Adipocyte (in vitro differentiated cells): ENCODE measurements at regions not wholly inside any gene's neighbourhood (a gene's known extent, or its start where the extent isn't known, plus 50 kb on each side); places are given as distances from the start of the nearest gene placed in this dataset.

Source experiments
- DNase-seq: peaks from one replicate; pipeline ENCODE4 v3.0.0-alpha.2; 2015; ENCODE audit warnings: low read depth
- H3K27me3 ChIP-seq: replicated peaks from 2 replicates; pipeline ENCODE4 v1.7.0; 2013; ENCODE audit warnings: mild to moderate bottlenecking, low read length, moderate library complexity; ENCODE audit not compliant: control insufficient read depth, insufficient read depth
- H3K36me3 ChIP-seq: 2 replicates; pipeline ENCODE4 v1.7.0; 2013; ENCODE audit warnings: low read length, mild to moderate bottlenecking, moderate library complexity; ENCODE audit not compliant: control insufficient read depth, insufficient read depth, severe bottlenecking
- H3K4me1 ChIP-seq: 2 replicates; pipeline ENCODE4 v1.7.0; 2013; ENCODE audit warnings: mild to moderate bottlenecking, low read length, moderate library complexity; ENCODE audit not compliant: control insufficient read depth, insufficient read depth
- H3K4me3 ChIP-seq: 2 replicates; pipeline ENCODE4 v1.7.0; 2013; ENCODE audit warnings: mild to moderate bottlenecking, low read length, moderate library complexity
- H3K9ac ChIP-seq: 2 replicates; pipeline ENCODE4 v1.7.0; 2013; ENCODE audit warnings: mild to moderate bottlenecking, low read length, moderate library complexity
- H3K9me3 ChIP-seq: 2 replicates; pipeline ENCODE4 v1.7.0; 2013; ENCODE audit warnings: mild to moderate bottlenecking, low read length, moderate library complexity; ENCODE audit not compliant: control insufficient read depth

GRCh38 chr5:68084396-68084795 is 131.2 kb upstream of the PIK3R1 start:
- no peak overlapping the region for H3K9ac ChIP-seq
- no peak for DNase-seq
- no peaks in the 10 kb centered on the region for H3K36me3 ChIP-seq
- no peaks in the 10 kb centered on the region for H3K27me3 ChIP-seq
- no peaks in the 10 kb centered on the region for H3K9me3 ChIP-seq
- no peak overlapping the region for H3K4me3 ChIP-seq
- peaks cover 39% of the 10 kb centered on the region for H3K4me1 ChIP-seq

GRCh38 chr5:68080282-68081050 is 135.1 kb upstream of the PIK3R1 start:
- Histone ChIP-seq H3K4me3 (no peak overlapping the region), H3K36me3 (no peaks in the 10 kb centered on the region), H3K27me3 (no peaks in the 10 kb centered on the region), H3K9ac (no peak overlapping the region), H3K9me3 (no peaks in the 10 kb centered on the region), H3K4me1 (peaks cover 8% of the 10 kb centered on the region)
- no peak for DNase-seq

- Histone ChIP-seq H3K4me1 (peaks cover 21% of the 10 kb centered on the region), H3K4me3 (no peak overlapping the region), H3K9ac (no peak overlapping the region), H3K36me3 (no peaks in the 10 kb centered on the region), H3K9me3 (no peaks in the 10 kb centered on the region), H3K27me3 (no peaks in the 10 kb centered on the region)
- no peak for DNase-seq
Measured at GRCh38 chr5:68077349-68077894, 138.1 kb upstream of the PIK3R1 start.

- Histone ChIP-seq H3K36me3 (no peaks in the 10 kb centered on the region), H3K27me3 (no peaks in the 10 kb centered on the region), H3K9me3 (no peaks in the 10 kb centered on the region), H3K4me1 (peaks cover 36% of the 10 kb centered on the region), H3K9ac (no peak overlapping the region), H3K4me3 (no peak overlapping the region)
- DNase-seq = no peak
Measured at GRCh38 chr5:68074633-68075032, 140.9 kb upstream of the PIK3R1 start.

GRCh38 chr5:68074048-68074632 is 141.4 kb upstream of the PIK3R1 start:
- DNase-seq = peak; percentile 31
- no peaks in the 10 kb centered on the region for H3K27me3 ChIP-seq
- no peaks in the 10 kb centered on the region for H3K36me3 ChIP-seq
- no peaks in the 10 kb centered on the region for H3K9me3 ChIP-seq
- peaks cover 31% of the 10 kb centered on the region for H3K4me1 ChIP-seq
- no peak overlapping the region for H3K9ac ChIP-seq
- H3K4me3 ChIP-seq = peak overlapping the region; percentile 13

GRCh38 chr5:68071736-68072135 is 143.8 kb upstream of the PIK3R1 start:
- Histone ChIP-seq H3K9ac (peak overlapping the region; percentile 2), H3K9me3 (no peaks in the 10 kb centered on the region), H3K27me3 (no peaks in the 10 kb centered on the region), H3K4me3 (no peak overlapping the region), H3K36me3 (no peaks in the 10 kb centered on the region), H3K4me1 (peaks cover 49% of the 10 kb centered on the region)
- no peak for DNase-seq

- H3K4me3 ChIP-seq = peak overlapping the region; percentile 7
- peak overlapping the region; percentile 11 for H3K9ac ChIP-seq
- DNase-seq = no peak
- no peaks in the 10 kb centered on the region for H3K27me3 ChIP-seq
- H3K4me1 ChIP-seq = peaks cover 52% of the 10 kb centered on the region
- H3K9me3 ChIP-seq = peaks cover under 1% of the 10 kb centered on the region
- no peaks in the 10 kb centered on the region for H3K36me3 ChIP-seq
Measured at GRCh38 chr5:68071282-68071632, 144.3 kb upstream of the PIK3R1 start.

GRCh38 chr5:68070591-68071281 is 144.8 kb upstream of the PIK3R1 start:
- no peaks in the 10 kb centered on the region for H3K36me3 ChIP-seq
- peak overlapping the region; percentile 11 for H3K9ac ChIP-seq
- DNase-seq = no peak
- H3K27me3 ChIP-seq = no peaks in the 10 kb centered on the region
- H3K4me1 ChIP-seq = peaks cover 52% of the 10 kb centered on the region
- H3K4me3 ChIP-seq = peak overlapping the region; percentile 7
- H3K9me3 ChIP-seq = peaks cover 5% of the 10 kb centered on the region

- H3K36me3 ChIP-seq = no peaks in the 10 kb centered on the region
- DNase-seq = no peak
Measured at GRCh38 chr5:68067976-68068603, 147.5 kb upstream of the PIK3R1 start.

GRCh38 chr5:68067291-68067690 is 148.3 kb upstream of the PIK3R1 start:
- Histone ChIP-seq H3K27me3 (no peaks in the 10 kb centered on the region), H3K4me1 (peaks cover 39% of the 10 kb centered on the region), H3K4me3 (peak overlapping the region; percentile 50), H3K36me3 (no peaks in the 10 kb centered on the region), H3K9ac (peak overlapping the region; percentile 53), H3K9me3 (peaks cover 5% of the 10 kb centered on the region)
- no peak for DNase-seq

More at GRCh38 chr5:68067976-68068603, 147.5 kb upstream of the PIK3R1 start:
- peaks cover 5% of the 10 kb centered on the region for H3K9me3 ChIP-seq
- H3K4me1 ChIP-seq = peaks cover 39% of the 10 kb centered on the region
- H3K27me3 ChIP-seq = no peaks in the 10 kb centered on the region
- H3K4me3 ChIP-seq = peak overlapping the region; percentile 50
- H3K9ac ChIP-seq = peak overlapping the region; percentile 14
